ENCODE measurements at regions not wholly inside any gene's neighbourhood (a gene's known extent, or its start where the extent isn't known, plus 50 kb on each side); places are given as distances from the start of the nearest gene placed in this dataset.

- no peak for TF ChIP-seq CTCF (IDR thresholded peaks at IDR 0.05)
- TF ChIP-seq POLR2A (IDR thresholded peaks at IDR 0.05): no peak
Observed at GRCh38 chr9:117480729-117481128, 65.9 kb upstream of the ASTN2 start.

All from testis (tissue), 2 donors.